ENCODE measurements at regions not wholly inside any gene's neighbourhood (a gene's known extent, or its start where the extent isn't known, plus 50 kb on each side); places are given as distances from the start of the nearest gene placed in this dataset.

DNA sequence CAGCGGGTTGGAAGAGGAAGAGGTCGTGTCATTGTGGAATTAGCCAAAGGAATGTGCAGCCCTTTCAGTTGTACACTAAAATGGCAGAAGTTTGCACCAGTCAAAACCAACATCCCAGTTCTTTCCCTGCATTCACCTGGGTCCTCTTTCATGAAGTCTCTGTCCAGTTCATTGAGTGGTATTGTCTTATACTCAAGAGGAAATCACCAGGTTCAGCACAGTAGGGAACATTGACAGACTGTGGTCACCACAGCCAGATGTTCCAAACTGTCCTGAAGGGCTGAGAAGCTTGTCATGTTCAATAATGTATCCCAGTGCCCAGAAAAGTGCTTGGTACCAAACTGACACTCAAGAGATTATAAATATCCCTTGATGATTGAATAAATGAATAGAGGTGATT, 131.6 kb downstream of the GLUL start:
- no peaks in the 10 kb centered on the region for H3K27me3 ChIP-seq
- peaks cover 0 to 9% of the 10 kb centered on the region in 2 donors for H3K4me1 ChIP-seq
- TF ChIP-seq POLR2AphosphoS5 (IDR thresholded peaks at IDR 0.05) (no peak), POLR2A (IDR thresholded peaks at IDR 0.05) (no peak)
- TF ChIP-seq, protein P1, sequence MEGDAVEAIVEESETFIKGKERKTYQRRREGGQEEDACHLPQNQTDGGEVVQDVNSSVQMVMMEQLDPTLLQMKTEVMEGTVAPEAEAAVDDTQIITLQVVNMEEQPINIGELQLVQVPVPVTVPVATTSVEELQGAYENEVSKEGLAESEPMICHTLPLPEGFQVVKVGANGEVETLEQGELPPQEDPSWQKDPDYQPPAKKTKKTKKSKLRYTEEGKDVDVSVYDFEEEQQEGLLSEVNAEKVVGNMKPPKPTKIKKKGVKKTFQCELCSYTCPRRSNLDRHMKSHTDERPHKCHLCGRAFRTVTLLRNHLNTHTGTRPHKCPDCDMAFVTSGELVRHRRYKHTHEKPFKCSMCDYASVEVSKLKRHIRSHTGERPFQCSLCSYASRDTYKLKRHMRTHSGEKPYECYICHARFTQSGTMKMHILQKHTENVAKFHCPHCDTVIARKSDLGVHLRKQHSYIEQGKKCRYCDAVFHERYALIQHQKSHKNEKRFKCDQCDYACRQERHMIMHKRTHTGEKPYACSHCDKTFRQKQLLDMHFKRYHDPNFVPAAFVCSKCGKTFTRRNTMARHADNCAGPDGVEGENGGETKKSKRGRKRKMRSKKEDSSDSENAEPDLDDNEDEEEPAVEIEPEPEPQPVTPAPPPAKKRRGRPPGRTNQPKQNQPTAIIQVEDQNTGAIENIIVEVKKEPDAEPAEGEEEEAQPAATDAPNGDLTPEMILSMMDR (IDR thresholded peaks at IDR 0.05) = no peak
- peak overlapping the region; percentile 14 to 41 for H3K27ac ChIP-seq
- intact Hi-C loops (cut with DNase I; ENCODE audit: low total_unique reads) = no loop called here
- no peak overlapping the region for H3K4me3 ChIP-seq
- no peaks in the 10 kb centered on the region for H3K36me3 ChIP-seq
- DNase-seq (ENCODE audit: low spot score in 2 of 2) = no peak
- H3K9me3 ChIP-seq = no peaks in the 10 kb centered on the region

DNA sequence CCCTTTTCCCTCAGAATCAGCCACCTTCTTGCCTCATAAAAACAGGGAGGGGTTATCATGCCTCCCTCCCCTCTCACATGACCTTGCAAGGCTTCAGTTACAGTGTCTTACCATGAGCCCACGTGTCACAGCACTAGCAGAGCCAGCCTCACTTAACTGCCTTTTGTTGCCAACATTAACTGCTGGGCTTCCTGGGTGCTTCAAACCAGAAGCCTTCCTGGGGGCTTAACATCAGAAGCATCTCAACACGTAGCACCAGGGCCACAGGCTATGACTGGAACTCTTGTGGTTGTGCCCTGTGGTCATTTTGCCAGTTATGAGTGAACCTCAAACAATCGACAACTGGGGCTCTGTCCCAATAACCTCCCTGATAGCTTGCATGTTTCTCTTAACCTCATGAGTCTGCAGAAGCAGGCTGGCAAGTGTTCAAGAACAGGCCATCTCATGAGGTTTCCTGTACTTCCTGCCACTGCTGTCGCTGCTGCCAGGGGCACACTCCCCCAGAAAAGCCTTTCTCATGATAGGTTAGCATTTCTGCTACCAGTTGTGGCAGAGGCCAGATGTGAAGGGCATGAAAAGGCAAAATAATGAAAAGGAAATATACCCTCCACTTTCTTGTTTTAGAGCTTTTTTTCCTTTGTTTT, 132.2 kb downstream of the GLUL start:
- intact Hi-C loops (cut with DNase I; ENCODE audit: low total_unique reads) = no loop called here
- Histone ChIP-seq H3K36me3 (no peaks in the 10 kb centered on the region), H3K27me3 (no peaks in the 10 kb centered on the region), H3K4me1 (peaks cover 0 to 9% of the 10 kb centered on the region in 2 donors), H3K4me3 (no peak overlapping the region), H3K9me3 (no peaks in the 10 kb centered on the region), H3K27ac (peak overlapping the region; percentile 14 to 41)
- peak in 1 of 2 donors; percentile 76 for DNase-seq (ENCODE audit: low spot score in 2 of 2)
- TF ChIP-seq, protein P1 (IDR thresholded peaks at IDR 0.05) = no peak
- TF ChIP-seq POLR2AphosphoS5 (IDR thresholded peaks at IDR 0.05) = peak in 2 of 3 donors; percentile 19 to 59
- TF ChIP-seq POLR2A (IDR thresholded peaks at IDR 0.05) = no peak

- Histone ChIP-seq H3K27me3 (no peaks in the 10 kb centered on the region), H3K27ac (no peak overlapping the region), H3K36me3 (no peaks in the 10 kb centered on the region), H3K9me3 (no peaks in the 10 kb centered on the region), H3K4me3 (no peak overlapping the region), H3K4me1 (peaks cover 0 to 9% of the 10 kb centered on the region in 2 donors)
- DNase-seq (ENCODE audit: low spot score in 2 of 2) = no peak
- TF ChIP-seq POLR2A (IDR thresholded peaks at IDR 0.05) (no peak), POLR2AphosphoS5 (IDR thresholded peaks at IDR 0.05) (no peak)
- TF ChIP-seq, protein P1 (IDR thresholded peaks at IDR 0.05) = no peak
- intact Hi-C loops (cut with DNase I; ENCODE audit: low total_unique reads) = no loop called here
These were observed 134.1 kb downstream of the GLUL start for GRCh38 chr1:182257369-182258063.

DNA sequence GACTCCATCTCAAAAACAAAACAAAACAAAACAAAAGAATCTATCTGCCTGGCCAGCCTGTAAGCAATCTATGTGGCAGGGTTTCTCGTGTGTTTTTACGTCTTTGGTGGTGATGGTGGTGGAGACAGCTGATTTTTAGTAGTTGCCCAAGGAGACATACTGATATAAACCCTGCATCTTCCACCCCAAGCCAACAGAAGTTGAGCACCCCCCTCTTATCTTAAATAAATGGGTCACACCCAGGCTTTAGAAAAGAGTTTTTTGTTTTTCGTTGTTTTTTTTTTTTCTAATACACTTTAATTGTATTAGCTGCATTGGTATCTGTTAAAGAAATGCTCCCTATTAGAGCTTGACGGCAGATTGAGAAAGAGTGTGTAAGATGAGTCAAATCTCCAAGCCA, 134.7 kb downstream of the GLUL start:
- H3K4me3 ChIP-seq = no peak overlapping the region
- H3K27me3 ChIP-seq = no peaks in the 10 kb centered on the region
- TF ChIP-seq POLR2AphosphoS5 (IDR thresholded peaks at IDR 0.05) = no peak
- TF ChIP-seq, protein P1 (IDR thresholded peaks at IDR 0.05) = no peak
- TF ChIP-seq POLR2A (IDR thresholded peaks at IDR 0.05) = no peak
- intact Hi-C loops (cut with DNase I; ENCODE audit: low total_unique reads) = no loop called here
- no peak for DNase-seq (ENCODE audit: low spot score in 2 of 2)
- H3K9me3 ChIP-seq = no peaks in the 10 kb centered on the region
- H3K27ac ChIP-seq = no peak overlapping the region
- H3K4me1 ChIP-seq = peaks cover 0 to 9% of the 10 kb centered on the region in 2 donors
- H3K36me3 ChIP-seq = no peaks in the 10 kb centered on the region

DNA sequence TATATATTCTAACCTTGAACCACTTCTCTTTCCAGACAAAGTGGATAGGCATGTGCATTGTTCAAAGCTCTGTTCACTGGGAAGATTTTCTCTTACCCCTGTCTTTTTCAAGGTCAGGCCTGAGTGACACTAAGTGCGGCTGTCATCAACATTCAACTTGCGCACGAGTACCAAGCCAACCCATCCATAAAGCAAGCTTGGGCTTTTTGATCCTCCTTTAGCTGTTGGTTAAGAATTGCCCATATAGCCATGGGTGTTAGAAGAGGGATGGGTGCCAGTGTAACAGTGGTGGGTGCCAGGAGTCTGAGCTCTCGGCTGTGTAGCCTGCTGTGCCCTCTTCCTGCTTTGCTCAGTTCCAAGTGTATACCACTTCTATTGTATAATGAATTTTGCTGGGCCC, 136.1 kb downstream of the GLUL start:
- Histone ChIP-seq H3K27ac (no peak overlapping the region), H3K4me1 (peaks cover 0 to 9% of the 10 kb centered on the region in 2 donors), H3K9me3 (no peaks in the 10 kb centered on the region), H3K36me3 (no peaks in the 10 kb centered on the region), H3K27me3 (no peaks in the 10 kb centered on the region), H3K4me3 (no peak overlapping the region)
- DNase-seq (ENCODE audit: low spot score in 2 of 2) = no peak
- intact Hi-C loops (cut with DNase I; ENCODE audit: low total_unique reads) = no loop called here
- no peak for TF ChIP-seq POLR2A (IDR thresholded peaks at IDR 0.05)
- TF ChIP-seq, protein P1 (IDR thresholded peaks at IDR 0.05) = no peak
- no peak for TF ChIP-seq POLR2AphosphoS5 (IDR thresholded peaks at IDR 0.05)
